ENCODE measurements at regions not wholly inside any gene's neighbourhood (a gene's known extent, or its start where the extent isn't known, plus 50 kb on each side); places are given as distances from the start of the nearest gene placed in this dataset.
"Not testable (repeated sequence)": the region's sequence is repeated elsewhere in the genome, so short reads cannot be mapped to it uniquely, and the experiment has no call there.

- DNase-seq, result no peak
These were observed 187.5 kb upstream of the NR4A3 start for GRCh38 chr9:99634186-99634585.

GRCh38 chr9:99635032-99635431 is 186.7 kb upstream of the NR4A3 start:
- DNase-seq, result no peak

- DNase-seq, result no peak
These were observed 184.0 kb upstream of the NR4A3 start for GRCh38 chr9:99637641-99638040.

GRCh38 chr9:99638971-99639370 is 182.7 kb upstream of the NR4A3 start:
- no peak for DNase-seq

- no peak for DNase-seq
These were observed 174.1 kb upstream of the NR4A3 start for GRCh38 chr9:99647604-99648003.

- DNase-seq, result no peak
These were observed 171.4 kb upstream of the NR4A3 start for GRCh38 chr9:99650187-99650874.

- DNase-seq, result no peak
These were observed 161.5 kb upstream of the NR4A3 start for GRCh38 chr9:99660191-99660636.

GRCh38 chr9:99663297-99663696 is 158.4 kb upstream of the NR4A3 start:
- no peak for DNase-seq

- DNase-seq, result no peak
These were observed 157.8 kb upstream of the NR4A3 start for GRCh38 chr9:99663856-99664255.

GRCh38 chr9:99666571-99666970 is 155.1 kb upstream of the NR4A3 start:
- DNase-seq, result peak in 1 of 3 experiments; percentile 52

GRCh38 chr9:99670886-99671285 is 150.8 kb upstream of the NR4A3 start:
- not testable (repeated sequence) for DNase-seq

- no peak for DNase-seq
These were observed 144.4 kb upstream of the NR4A3 start for GRCh38 chr9:99677281-99677680.

GRCh38 chr9:99678566-99678965 is 143.1 kb upstream of the NR4A3 start:
- DNase-seq, result no peak

- no peak for DNase-seq
These were observed 141.5 kb upstream of the NR4A3 start for GRCh38 chr9:99680191-99680590.

GRCh38 chr9:99681113-99681512 is 140.6 kb upstream of the NR4A3 start:
- no peak for DNase-seq

- DNase-seq, result no peak
These were observed 139.3 kb upstream of the NR4A3 start for GRCh38 chr9:99682378-99682777.

GRCh38 chr9:99682870-99683269 is 138.8 kb upstream of the NR4A3 start:
- no peak for DNase-seq

- DNase-seq, result peak; percentile 45 to 94 (median 78)
These were observed 131.1 kb upstream of the NR4A3 start for GRCh38 chr9:99690573-99690972.

- DNase-seq, result no peak
These were observed 127.8 kb upstream of the NR4A3 start for GRCh38 chr9:99693888-99694287.

GRCh38 chr9:99694393-99694792 is 127.3 kb upstream of the NR4A3 start:
- no peak for DNase-seq

- DNase-seq, result no peak
These were observed 122.3 kb upstream of the NR4A3 start for GRCh38 chr9:99699396-99699795.

GRCh38 chr9:99712214-99712613 is 109.5 kb upstream of the NR4A3 start:
- DNase-seq, result no peak

GRCh38 chr9:99713838-99714306 is 107.8 kb upstream of the NR4A3 start:
- no peak for DNase-seq

GRCh38 chr9:99718631-99719030 is 103.1 kb upstream of the NR4A3 start:
- DNase-seq, result no peak

- DNase-seq, result no peak
These were observed 101.1 kb upstream of the NR4A3 start for GRCh38 chr9:99720455-99721050.
